HTR-8/SVneo (cell line): ENCODE measurements at regions not wholly inside any gene's neighbourhood (a gene's known extent, or its start where the extent isn't known, plus 50 kb on each side); places are given as distances from the start of the nearest gene placed in this dataset.

ENCODE experiments used
- DNase-seq: peaks from one replicate; pipeline ENCODE4 v3.0.0; 2011; ENCODE audit warnings: low spot score, mixed read lengths; ENCODE audit not compliant: insufficient read length
- FAIRE-seq: peaks from 2 replicates; lab custom pipeline; 2011; peaks lifted over from hg19 to GRCh38; lab: Jason Lieb, UNC

- no peak for FAIRE-seq
Observed at GRCh38 chr1:30819244-30819571, 61.6 kb upstream of the LAPTM5 start.

GRCh38 chr1:30818568-30819243, 61.1 kb upstream of the LAPTM5 start:
- no peak for FAIRE-seq
- no peak for DNase-seq

More at GRCh38 chr1:30819244-30819571, 61.6 kb upstream of the LAPTM5 start:
- DNase-seq, result no peak

GRCh38 chr1:30817548-30817947, 60.0 kb upstream of the LAPTM5 start:
- DNase-seq (no peak), FAIRE-seq (no peak)

- FAIRE-seq, result no peak
- no peak for DNase-seq
Observed at GRCh38 chr1:30817077-30817438, 59.5 kb upstream of the LAPTM5 start.

GRCh38 chr1:30816211-30817076, 58.9 kb upstream of the LAPTM5 start:
- DNase-seq (peak; percentile 66), FAIRE-seq (peak; percentile 84)

- DNase-seq (no peak), FAIRE-seq (no peak)
Observed at GRCh38 chr1:30815556-30815955, 58.0 kb upstream of the LAPTM5 start.

- FAIRE-seq (no peak), DNase-seq (no peak)
Observed at GRCh38 chr1:30814292-30814691, 56.7 kb upstream of the LAPTM5 start.

GRCh38 chr1:30812076-30812475, 54.5 kb upstream of the LAPTM5 start:
- no peak for DNase-seq
- no peak for FAIRE-seq

- DNase-seq (no peak), FAIRE-seq (no peak)
Observed at GRCh38 chr1:30811187-30811586, 53.6 kb upstream of the LAPTM5 start.

GRCh38 chr1:30810416-30811080, 53.0 kb upstream of the LAPTM5 start:
- DNase-seq, result no peak

GRCh38 chr1:30809514-30810263, 52.1 kb upstream of the LAPTM5 start:
- peak; percentile 64 for DNase-seq
- no peak for FAIRE-seq

More at GRCh38 chr1:30810416-30811080, 53.0 kb upstream of the LAPTM5 start:
- no peak for FAIRE-seq

GRCh38 chr1:30808067-30808662, 50.6 kb upstream of the LAPTM5 start:
- no peak for DNase-seq
- FAIRE-seq, result no peak

GRCh38 chr1:30807318-30808066, 49.9 kb upstream of the LAPTM5 start:
- no peak for FAIRE-seq
- no peak for DNase-seq
